Astrocyte (in vitro differentiated cells and primary cell): ENCODE measurements at regions not wholly inside any gene's neighbourhood (a gene's known extent, or its start where the extent isn't known, plus 50 kb on each side); places are given as distances from the start of the nearest gene placed in this dataset.

Source experiments
- EZH2 ChIP-seq: IDR thresholded peaks from 2 replicates; pipeline ENCODE4 v1.6.1; 2012; ENCODE audit warnings: mild to moderate bottlenecking, low read length, inconsistent platforms; ENCODE audit not compliant: insufficient read depth
- TF ChIP-seq, protein P1 (sequence below): IDR thresholded peaks from 2 replicates; pipeline ENCODE4 v1.5.1; 2011; ENCODE audit warnings: low read depth, mild to moderate bottlenecking, inconsistent platforms, low read length, moderate library complexity; ENCODE audit not compliant: insufficient read depth

DNA sequence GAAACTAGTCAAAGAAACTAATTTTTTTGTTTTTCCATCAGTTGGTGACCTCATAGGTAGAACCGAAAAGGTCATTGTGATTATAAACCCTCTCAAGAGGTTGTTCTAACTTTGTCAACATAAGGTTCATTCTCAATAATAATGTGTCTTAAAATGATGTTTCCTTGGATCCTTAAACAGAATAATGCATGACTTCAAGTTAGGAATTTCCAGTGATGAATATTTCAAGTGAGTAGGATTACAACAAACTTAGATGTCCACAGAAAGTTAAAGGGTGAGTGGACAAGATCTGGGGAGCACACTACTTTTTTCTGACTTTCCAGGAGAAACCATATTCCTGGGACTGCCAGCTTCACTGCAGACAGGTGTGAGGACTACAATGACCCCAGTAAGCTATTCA, 239.0 kb upstream of the PTGER4 start:
- TF ChIP-seq, protein P1, sequence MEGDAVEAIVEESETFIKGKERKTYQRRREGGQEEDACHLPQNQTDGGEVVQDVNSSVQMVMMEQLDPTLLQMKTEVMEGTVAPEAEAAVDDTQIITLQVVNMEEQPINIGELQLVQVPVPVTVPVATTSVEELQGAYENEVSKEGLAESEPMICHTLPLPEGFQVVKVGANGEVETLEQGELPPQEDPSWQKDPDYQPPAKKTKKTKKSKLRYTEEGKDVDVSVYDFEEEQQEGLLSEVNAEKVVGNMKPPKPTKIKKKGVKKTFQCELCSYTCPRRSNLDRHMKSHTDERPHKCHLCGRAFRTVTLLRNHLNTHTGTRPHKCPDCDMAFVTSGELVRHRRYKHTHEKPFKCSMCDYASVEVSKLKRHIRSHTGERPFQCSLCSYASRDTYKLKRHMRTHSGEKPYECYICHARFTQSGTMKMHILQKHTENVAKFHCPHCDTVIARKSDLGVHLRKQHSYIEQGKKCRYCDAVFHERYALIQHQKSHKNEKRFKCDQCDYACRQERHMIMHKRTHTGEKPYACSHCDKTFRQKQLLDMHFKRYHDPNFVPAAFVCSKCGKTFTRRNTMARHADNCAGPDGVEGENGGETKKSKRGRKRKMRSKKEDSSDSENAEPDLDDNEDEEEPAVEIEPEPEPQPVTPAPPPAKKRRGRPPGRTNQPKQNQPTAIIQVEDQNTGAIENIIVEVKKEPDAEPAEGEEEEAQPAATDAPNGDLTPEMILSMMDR = no peak
- no peak for TF ChIP-seq EZH2
